OCI-LY1 (cell line): ENCODE measurements at regions not wholly inside any gene's neighbourhood (a gene's known extent, or its start where the extent isn't known, plus 50 kb on each side); places are given as distances from the start of the nearest gene placed in this dataset.
"Not testable (repeated sequence)": the region's sequence is repeated elsewhere in the genome, so short reads cannot be mapped to it uniquely, and the experiment has no call there.

Source experiments
- H2AFZ ChIP-seq: fragments of 200-600 bp; sonication (generic), shearing (Covaris generic); 2 replicates; pipeline ENCODE4 v1.6.0; 2014; ENCODE audit warnings: antibody characterized with exemption, mild to moderate bottlenecking, low read length
- H3F3A ChIP-seq: fragments of 200-600 bp; sonication (generic), shearing (Covaris generic); 2 replicates; pipeline ENCODE4 v1.6.0; 2014; ENCODE audit warnings: mild to moderate bottlenecking, antibody characterized with exemption, low read length, moderate library complexity; ENCODE audit not compliant: insufficient read depth
- H3K27ac ChIP-seq: fragments of 200-600 bp; sonication (generic); 2 replicates; pipeline ENCODE4 v1.5.1; 2014; ENCODE audit warnings: low read length, mixed run types, mild to moderate bottlenecking, low read depth; ENCODE audit not compliant: poor library complexity, severe bottlenecking
- H3K27me3 ChIP-seq: fragments of 200-600 bp; sonication (generic); 2 replicates; pipeline ENCODE4 v1.6.0; 2014; ENCODE audit warnings: antibody characterized with exemption, mild to moderate bottlenecking, low read length, moderate library complexity; ENCODE audit not compliant: insufficient read depth
- H3K36me3 ChIP-seq: fragments of 200-600 bp; sonication (generic); 2 replicates; pipeline ENCODE4 v1.6.1; 2014; ENCODE audit warnings: mild to moderate bottlenecking, antibody characterized with exemption, low read length, moderate library complexity, mixed read lengths; ENCODE audit not compliant: insufficient read depth
- H3K4me1 ChIP-seq: fragments of 200-600 bp; sonication (generic); 2 replicates; pipeline ENCODE4 v1.5.1; 2014; ENCODE audit warnings: mild to moderate bottlenecking, low read length, moderate library complexity; ENCODE audit not compliant: insufficient read depth, severe bottlenecking
- H3K4me2 ChIP-seq: fragments of 200-600 bp; sonication (generic), shearing (Covaris generic); 2 replicates; pipeline ENCODE4 v1.6.1; 2014; ENCODE audit warnings: low read length
- H3K4me3 ChIP-seq: fragments of 200-600 bp; sonication (generic); 2 replicates; pipeline ENCODE4 v1.5.1; 2014; ENCODE audit warnings: low read length, low read depth, mild to moderate bottlenecking, mixed read lengths; ENCODE audit not compliant: poor library complexity, severe bottlenecking
- H3K79me2 ChIP-seq: fragments of 200-600 bp; shearing (Covaris generic); 2 replicates; pipeline ENCODE4 v1.6.1; 2016; ENCODE audit warnings: mixed run types, low read length, mixed read lengths; ENCODE audit not compliant: insufficient read depth
- H3K9ac ChIP-seq: fragments of 200-600 bp; sonication (generic), shearing (Covaris generic); 2 replicates; pipeline ENCODE4 v1.6.1; 2014; ENCODE audit warnings: mild to moderate bottlenecking, low read length, mixed read lengths
- H3K9me2 ChIP-seq: fragments of 200-600 bp; sonication (generic), shearing (Covaris generic); 2 replicates; pipeline ENCODE4 v1.6.1; 2014; ENCODE audit warnings: low read depth, mild to moderate bottlenecking, low read length, mixed read lengths
- H3K9me3 ChIP-seq: fragments of 200-600 bp; shearing (Covaris generic); 2 replicates; pipeline ENCODE4 v1.6.1; 2014; ENCODE audit warnings: low read length, mixed read lengths
- H4K20me1 ChIP-seq: fragments of 200-600 bp; sonication (generic), shearing (Covaris generic); 2 replicates; pipeline ENCODE4 v1.6.0; 2016; ENCODE audit warnings: mild to moderate bottlenecking, low read length; ENCODE audit not compliant: insufficient read depth
- CTCF ChIP-seq: fragments of 200-600 bp; sonication (generic), shearing (Covaris generic); IDR thresholded peaks from 2 replicates; pipeline ENCODE4 v1.5.1; 2017; ENCODE audit warnings: mild to moderate bottlenecking, antibody characterized with exemption, low read length, moderate library complexity, mixed read lengths
- EZH2 ChIP-seq: fragments of 200-600 bp; sonication (generic), shearing (Covaris generic); IDR thresholded peaks from 2 replicates; pipeline ENCODE4 v1.8.0; 2017; ENCODE audit warnings: borderline replicate concordance, mixed run types, mild to moderate bottlenecking, antibody characterized with exemption, low read length, moderate library complexity, mixed read lengths

- Histone ChIP-seq H3F3A (no peaks in the 10 kb centered on the region), H3K79me2 (no peaks in the 10 kb centered on the region)
- TF ChIP-seq CTCF (no peak), EZH2 (no peak)
Observed at GRCh38 chr7:84912018-84912417, 274.8 kb downstream of the SEMA3D start.

GRCh38 chr7:84911077-84911476 is 275.8 kb downstream of the SEMA3D start:
- Histone ChIP-seq H3K9me2 (no peaks in the 10 kb centered on the region), H3K27me3 (no peaks in the 10 kb centered on the region), H3K79me2 (no peaks in the 10 kb centered on the region), H4K20me1 (no peaks in the 10 kb centered on the region), H3K9ac (no peak overlapping the region), H3K36me3 (no peaks in the 10 kb centered on the region), H3K27ac (no peak overlapping the region), H3K9me3 (no peaks in the 10 kb centered on the region), H3K4me1 (no peaks in the 10 kb centered on the region), H3K4me2 (no peak overlapping the region), H3F3A (no peaks in the 10 kb centered on the region), H3K4me3 (no peak overlapping the region), H2AFZ (no peak overlapping the region)
- no peak for TF ChIP-seq CTCF
- TF ChIP-seq EZH2 = no peak

More at GRCh38 chr7:84912018-84912417, 274.8 kb downstream of the SEMA3D start:
- Histone ChIP-seq H3K4me2 (no peak overlapping the region), H3K36me3 (no peaks in the 10 kb centered on the region), H2AFZ (no peak overlapping the region), H3K9me3 (no peaks in the 10 kb centered on the region), H3K4me1 (no peaks in the 10 kb centered on the region), H3K9ac (no peak overlapping the region), H3K9me2 (no peaks in the 10 kb centered on the region), H4K20me1 (no peaks in the 10 kb centered on the region), H3K27ac (no peak overlapping the region), H3K4me3 (no peak overlapping the region), H3K27me3 (no peaks in the 10 kb centered on the region)

- not testable (repeated sequence) for H3F3A ChIP-seq, H3K4me2 ChIP-seq, H4K20me1 ChIP-seq, H3K9me3 ChIP-seq, H3K27me3 ChIP-seq, H3K4me1 ChIP-seq, H2AFZ ChIP-seq, H3K36me3 ChIP-seq, H3K4me3 ChIP-seq, H3K27ac ChIP-seq, H3K79me2 ChIP-seq, H3K9me2 ChIP-seq, H3K9ac ChIP-seq
Observed at GRCh38 chr7:84910322-84910721, 276.5 kb downstream of the SEMA3D start.

GRCh38 chr7:84908196-84908793 is 278.6 kb downstream of the SEMA3D start:
- Histone ChIP-seq H3K9me2 (no peaks in the 10 kb centered on the region), H3K9me3 (no peaks in the 10 kb centered on the region), H3K79me2 (no peaks in the 10 kb centered on the region), H3K27ac (no peak overlapping the region), H3K36me3 (no peaks in the 10 kb centered on the region), H4K20me1 (no peaks in the 10 kb centered on the region), H3K27me3 (no peaks in the 10 kb centered on the region), H2AFZ (no peak overlapping the region), H3K4me2 (no peak overlapping the region), H3F3A (no peaks in the 10 kb centered on the region), H3K9ac (no peak overlapping the region), H3K4me1 (no peaks in the 10 kb centered on the region), H3K4me3 (no peak overlapping the region)
- no peak for TF ChIP-seq EZH2
- TF ChIP-seq CTCF = no peak
